GM12875 (cell line): ENCODE measurements at regions not wholly inside any gene's neighbourhood (a gene's known extent, or its start where the extent isn't known, plus 50 kb on each side); places are given as distances from the start of the nearest gene placed in this dataset.

Source experiments
- H3K4me3 ChIP-seq: one replicate; pipeline ENCODE4 v1.5.1; 2011; ENCODE audit warnings: low read depth, low read length, control low read depth
- TF ChIP-seq, protein P1 (sequence below): IDR thresholded peaks from 2 replicates; pipeline ENCODE4 v1.5.1; 2011; ENCODE audit warnings: low read depth, mild to moderate bottlenecking, control low read depth, inconsistent platforms, low read length, moderate library complexity, borderline replicate concordance; ENCODE audit not compliant: insufficient read depth

DNA sequence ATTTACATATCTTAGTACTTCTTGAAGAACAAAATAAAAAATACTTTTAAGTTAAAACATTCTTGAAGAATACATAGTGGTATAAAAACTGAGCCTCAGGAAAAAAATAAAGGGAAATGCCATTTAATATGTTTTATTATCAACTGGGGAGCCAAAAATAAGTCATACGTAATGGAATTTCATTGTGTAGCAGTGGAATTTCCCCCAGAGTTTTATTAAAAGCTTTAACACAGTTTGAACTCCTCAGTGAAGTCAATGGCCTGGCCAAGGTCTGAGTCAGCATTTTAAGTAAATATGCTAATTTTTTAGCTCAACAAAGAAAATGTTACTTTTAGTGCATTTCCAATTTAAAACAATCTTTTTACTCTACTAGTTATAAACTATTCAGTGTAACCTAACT lies 350.1 kb upstream of the ATP2B1 start:
- TF ChIP-seq, protein P1, sequence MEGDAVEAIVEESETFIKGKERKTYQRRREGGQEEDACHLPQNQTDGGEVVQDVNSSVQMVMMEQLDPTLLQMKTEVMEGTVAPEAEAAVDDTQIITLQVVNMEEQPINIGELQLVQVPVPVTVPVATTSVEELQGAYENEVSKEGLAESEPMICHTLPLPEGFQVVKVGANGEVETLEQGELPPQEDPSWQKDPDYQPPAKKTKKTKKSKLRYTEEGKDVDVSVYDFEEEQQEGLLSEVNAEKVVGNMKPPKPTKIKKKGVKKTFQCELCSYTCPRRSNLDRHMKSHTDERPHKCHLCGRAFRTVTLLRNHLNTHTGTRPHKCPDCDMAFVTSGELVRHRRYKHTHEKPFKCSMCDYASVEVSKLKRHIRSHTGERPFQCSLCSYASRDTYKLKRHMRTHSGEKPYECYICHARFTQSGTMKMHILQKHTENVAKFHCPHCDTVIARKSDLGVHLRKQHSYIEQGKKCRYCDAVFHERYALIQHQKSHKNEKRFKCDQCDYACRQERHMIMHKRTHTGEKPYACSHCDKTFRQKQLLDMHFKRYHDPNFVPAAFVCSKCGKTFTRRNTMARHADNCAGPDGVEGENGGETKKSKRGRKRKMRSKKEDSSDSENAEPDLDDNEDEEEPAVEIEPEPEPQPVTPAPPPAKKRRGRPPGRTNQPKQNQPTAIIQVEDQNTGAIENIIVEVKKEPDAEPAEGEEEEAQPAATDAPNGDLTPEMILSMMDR, result no peak
- H3K4me3 ChIP-seq, result no peak overlapping the region

DNA sequence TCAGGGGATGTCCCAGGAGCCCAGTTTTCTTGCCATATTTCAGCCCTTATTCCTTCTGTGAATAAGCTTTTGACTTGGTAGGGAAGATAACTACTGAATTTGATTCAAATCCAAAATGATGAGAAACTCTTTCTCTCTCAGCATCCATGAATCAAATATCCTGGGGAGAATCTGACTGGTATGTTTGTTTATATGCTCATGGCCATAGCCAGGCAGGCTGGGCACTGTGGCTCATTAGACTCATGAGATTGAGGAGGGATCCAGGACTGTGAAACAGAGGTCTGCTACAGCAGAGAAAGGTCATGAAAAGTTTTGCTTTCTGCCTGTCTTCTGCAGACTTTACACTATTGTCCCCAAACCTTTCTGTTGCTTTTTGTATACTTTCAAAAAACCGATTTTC lies 346.4 kb upstream of the ATP2B1 start:
- no peak overlapping the region for H3K4me3 ChIP-seq

DNA sequence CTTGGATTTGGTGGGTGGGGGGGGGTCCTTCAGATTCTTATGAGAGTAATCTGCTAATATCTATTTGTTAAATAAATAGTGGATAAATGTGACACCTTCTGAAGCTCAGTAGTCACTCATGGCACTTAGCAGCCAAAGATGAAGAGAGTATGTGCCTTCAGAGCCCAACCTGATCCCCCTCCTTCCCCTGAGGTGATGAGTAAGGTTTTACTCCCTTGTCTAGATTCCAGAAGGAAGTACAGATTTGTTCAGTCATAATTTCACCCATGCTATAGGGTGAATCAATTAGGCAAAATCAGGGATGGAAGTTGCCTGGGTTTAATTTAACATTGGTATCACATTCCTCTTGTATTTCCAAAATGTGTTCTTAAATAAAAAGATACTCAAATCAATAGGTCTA lies 340.3 kb upstream of the ATP2B1 start:
- H3K4me3 ChIP-seq, result no peak overlapping the region
- TF ChIP-seq, protein P1, result no peak

More for the DNA sequence above, 346.4 kb upstream of the ATP2B1 start:
- TF ChIP-seq, protein P1, result no peak

DNA sequence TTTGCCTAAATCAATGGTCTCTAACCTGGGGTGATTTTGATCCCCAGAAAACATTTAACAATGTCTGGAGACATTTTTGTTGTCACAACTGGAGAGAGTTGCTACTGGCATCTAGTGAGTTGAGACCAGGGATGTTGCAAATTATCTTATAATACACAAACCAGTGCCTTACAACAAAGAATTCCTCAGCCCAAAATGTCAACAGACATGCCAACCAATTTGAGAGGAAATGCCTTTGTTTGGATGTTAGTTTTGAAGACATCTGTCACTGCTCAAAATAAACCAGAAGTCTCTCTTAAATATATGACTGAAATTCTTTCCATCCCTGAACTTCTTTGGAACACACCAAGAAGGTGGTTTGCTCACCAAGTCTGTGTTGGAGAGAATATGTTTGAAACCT lies 336.9 kb upstream of the ATP2B1 start:
- TF ChIP-seq, protein P1, result no peak

DNA sequence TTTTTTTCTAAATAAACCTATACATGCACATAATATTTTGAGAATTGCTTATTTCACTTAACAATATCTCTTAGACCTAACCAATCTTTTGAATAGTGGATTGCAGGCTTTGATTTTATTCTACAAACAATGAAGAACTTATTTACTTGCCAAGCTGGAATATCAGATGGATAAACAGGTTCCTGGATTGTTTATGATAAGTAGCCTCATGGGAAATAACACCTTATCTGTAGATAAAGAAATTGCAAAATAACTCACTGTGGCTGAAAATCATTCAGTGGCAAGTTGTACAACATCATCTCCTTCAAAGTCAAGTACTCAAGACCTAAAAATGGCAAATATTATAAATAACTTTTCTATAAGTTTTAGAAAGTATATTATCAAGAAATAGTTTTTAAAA lies 335.4 kb upstream of the ATP2B1 start:
- TF ChIP-seq, protein P1, result no peak
- no peak overlapping the region for H3K4me3 ChIP-seq

More for the DNA sequence above, 336.9 kb upstream of the ATP2B1 start:
- no peak overlapping the region for H3K4me3 ChIP-seq

DNA sequence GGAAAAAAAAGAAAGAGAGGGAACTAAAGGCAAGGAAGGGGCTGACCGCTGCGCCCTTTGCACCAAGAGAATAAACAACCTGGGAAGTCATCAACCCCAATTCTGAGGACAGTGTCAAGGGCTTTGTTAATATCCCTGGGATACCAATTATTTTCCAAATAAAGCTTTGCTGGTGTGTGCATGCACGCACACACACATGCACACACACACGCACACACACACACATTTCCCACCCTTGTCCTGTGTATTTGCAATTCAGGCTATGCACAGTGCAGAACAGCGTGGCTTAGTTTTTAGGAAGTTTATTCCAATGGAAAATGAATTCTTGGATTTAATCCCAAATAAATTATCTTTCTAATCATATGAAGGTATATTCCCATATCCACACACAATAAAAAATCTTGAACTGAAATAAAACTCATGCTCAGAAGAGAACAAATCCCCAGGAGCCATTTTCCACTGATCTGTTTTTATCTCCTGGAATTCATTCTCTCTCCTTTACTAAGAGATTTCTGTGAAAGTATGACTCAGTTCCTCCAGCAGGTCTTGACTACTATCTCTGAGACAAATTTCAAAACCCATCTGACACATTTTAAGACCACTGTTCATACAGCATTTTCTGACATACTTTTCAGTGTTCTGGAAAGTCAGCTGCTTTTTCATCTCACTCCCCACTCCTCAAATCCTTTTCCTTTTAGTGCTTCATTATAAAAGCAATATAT lies 334.4 kb upstream of the ATP2B1 start:
- H3K4me3 ChIP-seq, result no peak overlapping the region
- TF ChIP-seq, protein P1, result no peak

DNA sequence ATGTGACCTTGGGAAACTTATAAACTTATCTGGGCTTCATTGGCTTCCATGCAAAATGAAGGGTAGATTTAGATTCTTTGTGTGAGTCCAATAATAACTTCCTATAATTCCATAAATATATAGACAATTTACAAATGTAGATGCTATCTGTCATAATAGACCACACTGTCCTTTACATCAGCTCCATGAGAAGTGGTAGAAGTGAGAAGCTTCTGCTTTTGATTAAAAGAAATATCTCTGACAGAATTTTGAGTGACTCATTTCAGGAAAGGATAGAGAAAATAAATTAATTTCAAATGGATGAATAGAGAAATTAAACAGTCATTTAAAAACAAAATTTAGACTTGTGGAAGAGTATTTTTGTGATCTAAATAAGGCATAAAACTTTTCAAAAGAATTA lies 329.7 kb upstream of the ATP2B1 start:
- TF ChIP-seq, protein P1, result no peak

More for the DNA sequence above, 329.7 kb upstream of the ATP2B1 start:
- no peak overlapping the region for H3K4me3 ChIP-seq
